ENCODE measurements at regions not wholly inside any gene's neighbourhood (a gene's known extent, or its start where the extent isn't known, plus 50 kb on each side); places are given as distances from the start of the nearest gene placed in this dataset.
"Not testable (repeated sequence)": the region's sequence is repeated elsewhere in the genome, so short reads cannot be mapped to it uniquely, and the experiment has no call there.

DNA sequence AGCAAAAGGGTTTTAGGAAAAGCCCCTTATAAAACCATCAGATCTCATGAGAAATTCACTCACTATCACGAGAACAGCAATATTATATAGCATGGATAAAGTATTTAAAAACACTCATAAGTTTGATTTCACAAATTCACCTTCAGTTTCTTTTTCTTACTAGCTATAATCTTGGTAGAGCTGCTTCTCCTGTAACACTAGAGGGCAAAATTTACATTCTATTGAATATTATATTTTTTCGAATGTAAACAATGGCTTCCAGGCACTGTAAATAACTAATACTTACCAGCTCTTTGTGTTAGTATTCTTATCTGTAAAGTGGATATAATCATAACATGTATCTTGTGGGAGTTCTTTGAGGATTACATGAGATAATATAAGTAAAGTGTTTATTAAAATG lies 259.6 kb downstream of the CCER1 start:
- no peak for DNase-seq (ENCODE audit: low read depth in 2 of 3, low spot score in 2 of 3)

- DNase-seq (ENCODE audit: low read depth in 2 of 3, low spot score in 2 of 3), result no peak
Measured at GRCh38 chr12:90690120-90690519, 264.9 kb downstream of the CCER1 start.

GRCh38 chr12:90687682-90688081 lies 267.3 kb downstream of the CCER1 start:
- not testable (repeated sequence) for DNase-seq (ENCODE audit: low read depth in 2 of 3, low spot score in 2 of 3)

- no peak for DNase-seq (ENCODE audit: low read depth in 2 of 3, low spot score in 2 of 3)
Measured at GRCh38 chr12:90683871-90684270, 271.1 kb downstream of the CCER1 start.

DNA sequence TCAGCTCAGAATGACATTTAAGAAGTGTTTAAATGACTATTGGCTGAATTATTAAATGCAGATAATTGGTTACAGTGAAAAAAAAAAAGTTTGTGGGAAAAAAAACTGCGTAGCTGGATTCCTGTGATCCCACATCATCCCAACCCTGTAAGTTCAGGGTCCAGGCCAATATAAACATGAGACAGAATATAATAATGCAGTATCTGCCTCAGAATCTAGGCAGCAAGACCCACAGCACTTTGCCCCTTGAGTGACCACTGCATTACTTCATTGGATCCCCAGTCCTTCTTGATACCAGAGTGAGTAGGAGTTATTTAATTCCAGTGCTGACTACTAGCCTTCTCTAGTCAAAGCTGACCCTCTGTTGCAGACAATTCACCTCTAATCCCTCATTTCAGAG lies 272.6 kb downstream of the CCER1 start:
- DNase-seq (ENCODE audit: low read depth in 2 of 3, low spot score in 2 of 3), result no peak

DNA sequence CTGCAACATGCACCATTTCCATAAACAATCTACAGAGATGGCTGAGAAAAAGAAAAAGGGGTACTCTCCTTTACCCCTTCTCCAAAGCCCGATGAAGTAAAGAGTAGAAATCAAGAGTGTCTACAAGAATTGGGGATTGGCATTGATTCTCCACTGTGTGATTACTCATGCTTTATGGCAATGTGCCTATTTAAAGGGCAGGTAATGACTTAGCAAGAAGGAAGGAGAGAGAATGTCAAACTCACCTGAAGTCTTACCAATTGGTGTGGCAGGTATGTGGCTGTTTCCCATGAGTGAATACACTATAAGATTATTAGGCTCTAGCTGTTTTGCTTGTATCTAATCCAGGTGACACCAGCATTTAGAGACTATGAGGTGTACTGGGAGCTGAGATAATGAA lies 275.3 kb downstream of the CCER1 start:
- DNase-seq (ENCODE audit: low read depth in 2 of 3, low spot score in 2 of 3), result no peak

DNA sequence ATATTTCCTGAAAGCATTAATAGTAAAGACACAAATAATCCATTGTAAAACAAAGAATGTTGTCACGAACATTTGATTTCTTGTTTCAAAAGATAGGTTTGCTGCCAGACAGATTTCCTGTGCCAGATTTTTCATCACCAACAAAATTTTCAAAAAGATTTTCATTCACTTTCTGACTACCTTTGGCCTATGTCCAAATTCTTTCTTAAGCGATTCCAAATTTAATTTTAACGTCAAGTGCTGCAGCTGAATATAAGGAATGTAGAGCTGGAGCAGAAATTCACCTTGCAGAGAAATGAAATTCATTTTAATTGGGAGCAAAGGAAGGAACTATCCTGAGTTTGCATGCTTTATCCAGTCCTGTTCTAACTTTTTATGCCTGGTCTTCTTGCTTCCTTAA lies 277.4 kb downstream of the CCER1 start:
- DNase-seq (ENCODE audit: low read depth in 2 of 3, low spot score in 2 of 3), result no peak

- DNase-seq (ENCODE audit: low read depth in 2 of 3, low spot score in 2 of 3), result no peak
Measured at GRCh38 chr12:90677055-90677454, 277.9 kb downstream of the CCER1 start.

- DNase-seq (ENCODE audit: low read depth in 2 of 3, low spot score in 2 of 3), result no peak
Measured at GRCh38 chr12:90675106-90675505, 279.9 kb downstream of the CCER1 start.

DNA sequence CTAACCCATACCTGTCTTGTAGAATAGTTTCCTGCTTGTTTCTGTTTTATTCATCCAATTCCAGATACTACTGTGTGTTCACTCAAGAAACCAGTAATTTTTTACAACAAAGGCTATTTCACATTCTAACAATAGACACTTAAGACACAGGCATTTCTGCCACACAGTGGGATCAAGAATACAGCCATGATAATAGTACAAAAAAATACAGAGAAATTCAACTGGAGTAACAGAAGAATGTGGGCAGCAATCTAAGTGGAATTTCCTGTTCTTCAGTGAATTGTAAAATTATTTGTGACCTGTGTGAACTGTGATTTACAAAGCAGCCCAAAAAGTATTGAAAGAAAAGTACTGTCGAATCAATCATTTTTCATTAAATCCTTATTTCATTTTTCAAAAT lies 282.9 kb downstream of the CCER1 start:
- no peak for DNase-seq (ENCODE audit: low read depth in 2 of 3, low spot score in 2 of 3)

DNA sequence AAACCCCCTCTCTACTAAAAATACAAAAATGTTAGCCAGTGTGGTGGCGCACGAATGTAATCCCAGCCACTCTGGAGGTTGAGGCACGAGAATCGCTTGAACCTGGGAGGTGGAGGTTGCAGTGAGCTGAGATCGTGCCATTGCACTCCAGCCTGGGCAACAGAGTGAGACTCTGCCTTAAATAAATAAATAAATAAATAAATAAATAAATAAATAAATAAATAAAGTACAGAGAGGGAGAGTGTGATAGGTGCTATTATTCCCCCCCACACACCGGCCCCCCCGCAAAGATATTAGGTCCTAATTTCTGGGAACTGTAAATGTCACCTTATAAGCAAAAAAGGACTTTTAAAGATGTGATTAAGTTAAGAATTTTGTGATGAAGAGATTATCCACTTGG lies 291.0 kb downstream of the CCER1 start:
- not testable (repeated sequence) for DNase-seq (ENCODE audit: low read depth in 2 of 3, low spot score in 2 of 3)

DNA sequence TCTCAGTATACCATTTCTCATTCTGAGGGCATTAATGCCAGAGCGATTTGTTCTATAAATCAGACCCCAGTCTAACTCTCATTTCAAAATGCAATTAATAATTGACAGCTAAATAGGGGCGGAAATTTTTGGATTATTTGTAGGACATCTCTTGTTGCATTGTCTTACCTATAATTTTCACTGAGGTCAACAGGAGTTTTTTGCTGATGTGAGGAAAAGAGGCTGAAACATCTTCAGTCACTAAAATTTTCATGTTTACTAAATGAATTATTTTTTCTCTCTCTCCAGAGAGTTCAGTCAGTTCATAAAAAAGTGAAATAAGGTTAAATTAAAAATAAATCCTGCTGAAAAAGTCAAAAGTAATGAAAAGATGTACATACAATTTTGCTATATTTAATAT lies 295.9 kb downstream of the CCER1 start:
- DNase-seq (ENCODE audit: low read depth in 2 of 3, low spot score in 2 of 3), result no peak

- DNase-seq (ENCODE audit: low read depth in 2 of 3, low spot score in 2 of 3), result no peak
Measured at GRCh38 chr12:90653040-90653439, 301.9 kb downstream of the CCER1 start.

- no peak for DNase-seq (ENCODE audit: low read depth in 2 of 3, low spot score in 2 of 3)
Measured at GRCh38 chr12:90652280-90652679, 302.7 kb downstream of the CCER1 start.

GRCh38 chr12:90645181-90645580 lies 309.8 kb downstream of the CCER1 start:
- DNase-seq (ENCODE audit: low read depth in 2 of 3, low spot score in 2 of 3), result no peak

GRCh38 chr12:90631591-90632212 lies 323.3 kb downstream of the CCER1 start:
- no peak for DNase-seq (ENCODE audit: low read depth in 2 of 3, low spot score in 2 of 3)

- DNase-seq (ENCODE audit: low read depth in 2 of 3, low spot score in 2 of 3), result no peak
Measured at GRCh38 chr12:90630006-90630405, 325.0 kb downstream of the CCER1 start.

- no peak for DNase-seq (ENCODE audit: low read depth in 2 of 3, low spot score in 2 of 3)
Measured at GRCh38 chr12:90628213-90628612, 326.8 kb downstream of the CCER1 start.

DNA sequence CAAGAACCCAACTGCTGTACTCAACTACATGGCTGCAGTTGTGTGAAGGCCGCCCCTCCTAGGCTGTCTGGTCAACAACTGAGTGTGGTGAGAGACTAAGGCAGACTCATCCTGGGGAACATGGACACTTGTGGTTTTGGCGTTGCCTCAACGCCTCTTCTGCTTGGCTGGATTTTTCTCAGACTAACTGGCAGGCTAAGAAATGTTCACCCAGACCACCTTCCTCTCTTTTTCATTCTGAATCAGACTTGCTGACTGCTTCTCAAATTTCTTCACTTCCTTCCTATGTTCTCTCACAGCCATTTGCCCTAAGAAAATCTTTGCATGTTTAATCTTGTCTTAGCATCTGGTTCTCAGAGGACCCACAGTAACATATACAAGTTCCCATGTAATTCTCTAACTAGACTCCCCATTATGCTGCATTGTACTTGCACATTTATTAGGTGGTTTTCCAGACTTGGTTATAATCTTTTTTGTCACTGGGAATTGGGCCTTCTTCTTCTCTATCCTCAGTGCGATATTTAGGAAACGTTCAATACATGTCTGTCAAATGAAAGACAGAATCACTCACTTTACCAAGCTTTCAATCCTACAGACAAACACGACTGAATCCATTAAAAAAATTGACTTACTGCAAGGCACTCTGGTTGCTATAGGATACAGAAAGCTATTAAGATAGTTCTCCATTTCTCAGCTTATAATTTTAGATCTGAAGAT lies 327.6 kb downstream of the CCER1 start:
- DNase-seq (ENCODE audit: low read depth in 2 of 3, low spot score in 2 of 3), result no peak

DNA sequence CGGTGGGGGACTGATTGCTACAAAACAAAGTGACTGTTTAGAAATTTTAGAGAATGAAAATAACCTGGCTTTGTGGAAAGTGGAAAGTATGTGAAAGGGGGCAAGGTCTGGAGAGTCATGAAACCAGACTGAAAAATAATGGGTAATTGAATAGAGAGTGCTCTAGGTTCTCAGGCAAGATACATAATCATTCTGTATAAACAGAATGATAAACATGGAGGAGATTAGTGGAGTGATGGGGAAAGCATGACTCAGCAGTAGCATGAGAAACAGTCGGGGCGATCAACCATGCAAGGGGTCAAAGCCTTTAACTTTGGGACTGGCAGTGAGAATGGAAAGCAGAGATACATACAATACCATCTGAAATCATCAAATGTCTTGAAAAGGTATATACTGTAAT lies 332.5 kb downstream of the CCER1 start:
- DNase-seq (ENCODE audit: low read depth in 2 of 3, low spot score in 2 of 3), result no peak

GRCh38 chr12:90621927-90622326 lies 333.0 kb downstream of the CCER1 start:
- no peak for DNase-seq (ENCODE audit: low read depth in 2 of 3, low spot score in 2 of 3)

DNA sequence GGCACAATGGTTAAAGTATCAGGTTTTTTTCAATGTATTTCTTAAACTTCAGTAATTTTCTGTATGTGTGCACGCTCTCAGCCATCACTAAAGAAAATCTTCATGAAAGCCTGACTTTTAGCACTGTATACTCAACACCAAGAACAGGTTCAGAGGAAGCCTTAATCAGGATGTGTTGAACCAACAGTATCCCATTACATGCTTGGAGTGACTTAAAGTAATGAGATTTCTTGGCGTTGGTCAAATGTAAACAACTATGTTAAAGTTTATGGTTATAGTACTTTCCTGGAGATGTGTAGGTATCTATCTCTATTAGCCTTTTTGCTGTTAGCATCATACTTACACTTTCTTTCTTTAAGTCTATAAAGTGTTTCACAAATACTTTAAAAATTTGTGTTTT lies 335.0 kb downstream of the CCER1 start:
- DNase-seq (ENCODE audit: low read depth in 2 of 3, low spot score in 2 of 3), result no peak

- no peak for DNase-seq (ENCODE audit: low read depth in 2 of 3, low spot score in 2 of 3)
Measured at GRCh38 chr12:90618586-90618985, 336.4 kb downstream of the CCER1 start.
